GM19455 (cell line): ENCODE measurements at regions not wholly inside any gene's neighbourhood (a gene's known extent, or its start where the extent isn't known, plus 50 kb on each side); places are given as distances from the start of the nearest gene placed in this dataset.

Experiments
- ATAC-seq: cut with Tn5 transposase; IDR thresholded peaks from one replicate; pipeline ENCODE4 v1.9.1; 2021; ENCODE audit not compliant: unreplicated experiment

DNA sequence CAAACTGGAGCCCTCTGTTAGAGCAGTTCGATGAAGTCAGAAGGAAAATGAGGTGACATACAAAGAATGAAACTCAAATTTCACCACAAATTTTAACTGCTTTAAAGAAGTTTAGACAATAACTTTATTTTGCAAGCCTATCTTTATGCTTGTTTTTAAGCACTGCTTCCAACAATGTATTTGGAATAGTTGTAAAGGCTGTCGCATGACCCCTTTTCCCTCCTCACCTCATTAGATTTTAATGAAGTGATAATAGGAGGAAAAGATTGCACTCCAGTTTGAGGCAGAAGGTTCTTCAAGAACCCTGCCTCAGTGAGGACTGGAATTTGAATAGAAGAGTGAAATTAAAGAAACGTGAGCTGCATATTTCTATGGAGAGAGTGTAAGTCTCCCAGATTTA lies 386.1 kb upstream of the NR3C2 start:
- no peak for ATAC-seq

DNA sequence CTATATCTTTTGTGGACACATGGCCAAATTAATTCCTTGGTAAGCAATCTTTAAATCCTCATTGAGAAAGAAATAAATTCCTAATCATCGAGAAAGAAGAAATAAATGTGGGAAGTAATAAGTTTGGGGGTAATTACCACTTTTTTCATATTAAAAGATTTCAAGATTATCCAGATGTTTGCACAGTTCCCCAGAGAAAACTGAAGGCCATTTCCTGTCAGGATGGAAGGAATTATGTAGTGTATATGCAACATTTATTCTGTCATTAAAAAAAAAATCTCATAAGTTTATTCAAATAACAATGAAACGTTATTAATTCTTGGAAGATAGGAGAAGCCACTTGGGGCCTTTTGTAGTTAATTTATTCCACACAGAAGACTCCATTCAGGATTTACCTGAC lies 385.6 kb upstream of the NR3C2 start:
- no peak for ATAC-seq

DNA sequence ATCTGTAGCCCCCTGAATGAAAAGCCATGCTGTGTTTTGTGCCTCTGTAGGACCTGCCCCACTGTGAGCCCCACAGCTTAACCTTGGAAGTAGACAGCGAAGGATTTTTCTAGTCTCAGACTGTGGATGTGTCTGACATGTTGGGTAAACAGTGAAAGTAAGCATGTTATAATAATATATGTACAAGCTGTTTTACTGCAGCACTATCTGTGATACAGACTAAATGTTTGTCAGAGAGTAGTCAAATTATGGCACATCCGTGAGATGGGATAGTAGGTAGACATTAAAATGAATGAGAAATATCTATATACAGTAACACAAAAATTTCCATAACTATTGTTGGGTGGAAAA lies 381.2 kb upstream of the NR3C2 start:
- no peak for ATAC-seq

DNA sequence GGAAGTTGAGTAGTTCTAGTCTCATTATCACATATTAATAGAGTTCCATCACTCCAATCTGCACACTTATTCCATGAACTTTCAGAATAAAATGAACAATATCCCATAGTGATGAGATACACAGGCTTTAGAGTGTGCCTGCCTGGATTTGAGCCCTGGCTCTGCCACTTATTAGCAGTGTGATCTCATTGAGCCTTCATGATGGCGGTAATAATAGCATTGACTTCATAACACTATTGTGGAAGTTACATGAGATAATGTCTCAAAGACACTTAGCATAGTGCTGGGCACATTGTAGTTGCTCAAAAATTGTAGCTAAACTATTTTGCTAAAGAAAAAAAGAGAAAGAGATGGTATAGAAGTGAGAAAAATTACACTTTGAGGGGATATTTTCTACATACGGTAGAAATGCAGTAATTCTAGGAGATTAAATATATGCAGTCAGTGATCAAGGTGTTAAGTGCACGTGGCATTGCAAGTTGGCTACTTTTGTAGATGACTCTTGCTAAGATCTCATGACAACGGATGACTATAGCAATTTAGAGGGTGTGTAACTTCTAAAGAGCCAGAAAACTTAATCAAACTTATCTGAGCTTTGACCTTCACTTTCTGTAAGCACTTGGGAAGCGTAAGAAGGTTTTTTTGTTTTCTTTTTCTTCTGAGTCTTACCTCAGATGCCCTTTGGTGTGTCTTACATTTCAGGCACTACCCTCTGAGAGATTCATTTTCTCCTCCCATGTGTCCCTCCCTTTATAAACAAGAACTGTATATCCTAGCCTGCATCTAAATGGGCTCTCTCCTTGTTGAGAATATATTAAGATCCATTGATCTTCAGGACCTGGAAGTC lies 380.6 kb upstream of the NR3C2 start:
- ATAC-seq, result no peak

DNA sequence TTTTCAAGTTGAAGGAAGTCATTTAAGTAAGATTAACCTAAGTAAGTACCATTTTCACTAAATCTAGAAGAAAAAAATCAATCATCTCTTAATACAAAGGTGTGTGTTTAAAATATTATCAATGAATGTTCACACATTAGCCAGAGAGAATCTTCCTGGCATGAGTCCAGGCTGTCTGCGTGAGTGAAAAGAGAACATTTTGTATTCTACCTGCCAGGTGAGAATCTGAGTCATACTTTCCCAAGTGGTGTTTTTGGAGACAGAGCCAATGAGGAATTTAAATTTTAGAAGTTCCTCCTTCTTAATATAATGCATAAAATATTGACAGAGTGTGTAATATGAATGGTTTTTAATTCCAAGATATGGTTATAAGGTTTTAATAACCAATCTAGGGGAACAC lies 371.8 kb upstream of the NR3C2 start:
- no peak for ATAC-seq

DNA sequence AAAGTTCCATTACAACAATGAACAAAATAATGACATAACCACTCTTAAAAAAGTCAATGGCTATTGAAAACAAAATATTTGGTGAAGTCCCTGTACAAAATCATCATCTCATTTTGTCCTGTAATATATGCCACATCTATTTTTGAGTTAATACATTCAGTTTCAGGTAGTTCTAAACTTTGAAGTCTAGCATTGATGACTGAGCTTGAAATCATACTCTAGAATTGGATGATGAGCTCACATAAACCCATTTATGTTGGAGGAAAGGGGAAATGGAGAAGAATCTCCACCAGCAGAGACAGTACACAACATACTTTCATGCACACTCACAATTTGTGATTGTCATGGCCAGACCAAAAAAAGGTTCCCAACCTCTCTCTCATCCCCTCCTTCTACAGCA lies 371.1 kb upstream of the NR3C2 start:
- no peak for ATAC-seq

DNA sequence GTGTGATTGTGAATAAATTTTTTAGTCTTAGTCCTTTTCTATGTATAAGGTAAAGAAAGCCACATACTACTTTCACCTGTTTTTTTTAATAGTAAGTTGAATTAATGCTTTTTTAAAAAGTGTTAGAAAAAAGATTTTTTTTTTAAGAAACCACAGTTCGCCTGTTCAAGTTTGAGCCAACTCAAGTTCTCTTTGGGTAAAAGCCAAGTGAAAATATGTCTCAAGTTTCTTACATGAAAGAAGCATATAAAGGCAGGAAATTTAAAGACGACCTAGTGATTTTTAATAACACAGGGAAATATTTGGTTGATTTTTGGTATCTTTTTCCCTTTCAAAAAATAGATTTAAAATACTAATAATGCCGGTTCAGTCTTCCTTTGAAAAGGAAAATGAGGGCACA lies 369.9 kb upstream of the NR3C2 start:
- no peak for ATAC-seq

DNA sequence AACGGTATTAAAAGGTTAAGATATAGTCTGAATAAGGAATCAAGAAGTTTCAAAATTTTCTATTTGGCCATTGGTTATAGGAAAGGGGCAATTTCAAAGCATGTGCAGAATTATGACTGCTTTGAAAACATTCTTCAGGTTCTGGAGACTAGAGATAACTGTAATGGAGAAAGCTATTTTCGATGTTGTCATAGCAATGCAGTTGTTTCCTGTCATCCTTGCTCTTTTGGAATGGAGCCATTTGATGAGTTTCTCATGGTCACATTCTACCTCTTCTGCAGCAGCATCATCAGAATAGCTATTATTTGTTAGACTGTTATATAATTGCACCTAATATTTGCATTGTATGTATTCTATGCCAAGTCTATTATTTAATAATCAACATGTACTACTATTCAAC lies 368.2 kb upstream of the NR3C2 start:
- no peak for ATAC-seq

DNA sequence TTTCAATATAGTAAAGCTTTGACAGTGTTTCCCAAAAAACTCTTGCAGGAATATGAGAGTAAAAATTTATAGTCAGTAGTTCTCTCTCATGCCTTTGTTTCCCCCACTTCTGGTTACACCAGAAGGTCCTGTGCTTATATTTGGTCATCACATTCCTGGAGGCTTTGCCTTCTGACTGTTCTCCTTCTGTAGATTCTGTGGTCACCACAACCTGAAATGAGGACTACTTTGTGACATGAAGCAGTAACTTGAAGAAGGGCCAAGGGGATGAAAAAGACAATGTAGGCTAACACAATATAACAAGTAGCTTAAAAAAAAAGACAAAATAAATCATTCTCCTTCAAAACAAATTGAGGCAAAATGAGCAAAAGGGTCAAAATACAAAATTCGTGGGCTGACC lies 366.2 kb upstream of the NR3C2 start:
- ATAC-seq, result no peak

DNA sequence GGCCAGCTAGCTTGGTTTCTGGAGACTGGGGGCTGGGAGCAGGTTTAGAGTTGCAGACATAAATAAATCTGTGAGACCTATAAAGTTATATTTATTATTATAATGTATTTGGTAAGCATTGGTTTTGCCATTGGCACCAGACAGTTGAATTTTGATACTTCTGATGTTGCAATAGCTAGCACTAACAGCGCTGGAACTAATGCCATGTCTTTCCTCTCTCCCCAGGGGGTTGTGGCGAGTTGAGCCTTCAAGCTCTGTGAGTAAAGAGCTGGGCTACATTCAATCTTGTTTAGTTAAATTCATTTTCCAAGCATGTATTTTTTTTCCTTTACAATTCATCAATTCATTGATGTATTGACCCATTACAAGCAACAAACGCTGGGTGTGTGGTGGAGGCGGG lies 358.7 kb upstream of the NR3C2 start:
- ATAC-seq, result no peak

DNA sequence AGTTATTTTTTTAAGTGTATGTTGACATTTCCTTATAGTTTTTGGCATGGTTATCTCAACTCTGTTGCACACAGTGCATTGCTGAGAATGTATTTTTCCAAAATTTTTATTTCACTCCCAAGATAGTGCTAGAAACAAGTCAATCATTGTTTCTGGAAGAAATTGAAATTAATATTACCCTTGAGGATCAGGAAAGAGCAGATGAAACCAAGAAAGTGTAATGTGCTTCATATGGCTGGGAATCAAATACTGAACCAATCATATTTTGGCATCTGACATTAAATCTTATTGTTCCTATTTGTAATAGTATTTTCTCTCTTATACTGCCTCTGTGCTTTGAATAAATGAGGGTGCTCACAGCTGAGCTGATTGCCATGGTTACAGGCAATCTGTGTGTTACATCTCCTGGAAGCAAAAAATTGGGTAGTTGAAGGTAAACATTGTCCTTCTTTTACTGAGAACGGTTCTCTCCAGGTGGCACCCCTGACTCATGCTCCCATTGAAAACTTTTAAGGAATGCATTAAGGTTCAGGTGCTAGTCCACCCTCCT lies 358.2 kb upstream of the NR3C2 start:
- ATAC-seq, result no peak

DNA sequence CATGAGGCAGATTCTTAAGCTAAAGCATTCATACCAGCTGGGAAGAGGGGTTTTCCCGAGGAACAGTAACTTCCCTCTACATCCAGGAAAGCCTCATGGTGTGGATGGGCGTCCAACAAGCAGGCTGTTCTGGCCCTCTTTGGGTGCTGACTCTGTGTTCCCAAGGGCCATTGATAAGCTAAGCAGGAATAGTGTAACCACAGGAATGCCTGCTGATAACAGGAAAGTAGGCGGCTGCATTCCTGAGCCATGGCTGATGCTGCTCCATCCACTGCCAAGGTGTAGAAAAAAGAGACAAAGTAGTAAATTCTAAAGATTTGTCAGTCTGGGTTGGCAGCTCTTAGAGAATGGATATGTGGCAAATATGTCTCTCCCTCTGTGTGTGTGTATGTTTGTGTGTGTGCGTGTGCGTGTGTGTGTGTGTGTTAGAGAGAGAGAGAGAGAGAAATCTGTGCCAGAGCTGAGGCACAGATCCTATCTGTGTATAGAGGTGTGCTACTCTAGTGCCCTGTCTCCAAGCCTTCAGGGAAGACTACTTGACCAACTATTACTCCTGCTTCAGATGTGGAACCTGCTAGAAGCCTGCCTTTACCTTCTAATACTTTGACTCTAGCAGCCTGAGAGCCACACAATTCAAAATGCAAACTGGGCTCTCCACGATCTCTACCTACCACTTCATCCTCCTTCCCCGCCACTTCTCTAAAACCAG lies 353.1 kb upstream of the NR3C2 start:
- ATAC-seq, result no peak

DNA sequence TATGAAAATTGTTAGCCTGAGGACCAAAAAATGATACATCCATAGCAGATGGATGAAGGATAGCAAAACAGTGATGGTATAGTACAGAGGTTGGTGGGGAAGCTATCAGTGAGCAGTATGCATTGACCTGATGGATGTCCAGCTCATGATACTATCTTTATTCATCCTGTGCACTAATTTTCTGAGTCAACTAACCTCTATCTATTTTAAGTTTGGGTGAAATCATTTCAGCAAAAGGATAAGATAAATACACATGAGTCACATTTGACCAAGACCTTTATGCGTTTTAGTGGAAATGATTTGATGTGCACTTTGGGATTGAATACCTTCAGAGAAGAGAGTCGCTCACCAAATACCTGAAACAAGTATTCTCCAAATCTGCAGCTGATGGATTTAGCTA lies 351.0 kb upstream of the NR3C2 start:
- no peak for ATAC-seq

DNA sequence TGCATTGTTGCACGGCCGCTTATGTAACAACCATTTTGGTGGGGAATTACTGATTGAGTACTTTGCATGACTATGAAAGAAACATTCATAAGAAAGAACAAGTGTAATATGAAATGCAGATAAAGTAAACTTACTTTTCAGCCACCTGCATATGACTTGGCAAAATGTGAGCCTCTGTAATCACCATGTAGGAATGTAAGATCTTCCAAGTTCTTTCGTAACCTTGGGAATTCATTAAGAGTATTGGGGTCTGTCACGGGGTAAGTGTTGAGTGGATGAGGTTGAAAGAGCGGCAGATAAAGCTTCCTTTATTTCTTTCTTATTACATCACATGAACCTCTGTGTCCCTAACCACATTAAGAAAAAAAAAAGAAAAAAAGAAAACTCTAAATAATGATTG lies 348.5 kb upstream of the NR3C2 start:
- no peak for ATAC-seq

DNA sequence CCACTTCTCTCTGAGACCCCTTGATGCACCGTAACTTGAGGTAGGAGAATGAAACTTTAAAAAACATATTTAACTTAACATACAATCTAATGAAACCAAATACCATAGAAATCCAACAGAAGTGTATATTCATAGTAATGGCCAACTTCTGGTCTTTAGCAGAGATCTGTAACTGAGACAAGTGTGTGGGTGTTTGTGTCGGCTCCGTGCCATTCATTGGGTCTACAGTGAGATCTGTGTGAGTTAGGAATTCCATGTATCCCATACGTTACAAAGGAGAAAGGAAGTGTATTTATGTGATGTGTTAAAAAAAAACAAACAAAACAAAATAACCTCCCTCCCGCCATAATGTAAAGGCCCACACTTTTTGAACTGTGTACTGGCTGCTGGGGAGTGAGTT lies 348.0 kb upstream of the NR3C2 start:
- no peak for ATAC-seq

DNA sequence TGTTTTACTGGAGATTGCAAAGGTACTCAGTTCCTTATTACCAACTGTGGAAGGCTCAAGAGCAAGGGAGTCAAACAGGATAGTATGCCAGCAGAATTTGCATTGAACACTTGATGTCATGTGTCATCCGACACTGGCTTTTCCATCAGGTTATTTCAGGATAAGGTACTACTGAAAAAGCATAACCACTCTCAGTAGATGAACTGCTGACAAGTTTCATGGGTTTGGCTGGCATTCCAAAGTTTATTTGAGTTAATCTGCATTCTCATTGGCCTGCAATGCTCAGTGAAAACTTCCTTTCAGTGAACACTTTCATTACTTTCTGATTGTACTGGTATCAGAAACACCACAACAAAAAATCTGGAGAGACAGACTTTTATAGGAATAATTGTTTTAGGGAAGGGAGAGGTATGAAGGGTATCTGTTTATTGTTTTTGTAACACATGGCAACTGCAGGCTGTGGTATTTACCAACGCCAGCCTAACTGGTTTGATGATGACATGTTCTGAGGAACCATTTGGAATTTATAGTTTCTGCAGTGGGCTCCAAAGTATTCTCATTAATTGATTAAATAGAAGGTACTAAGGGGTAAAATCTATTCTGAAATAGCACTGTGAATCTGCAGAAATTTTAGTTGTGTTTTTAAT lies 345.7 kb upstream of the NR3C2 start:
- ATAC-seq, result no peak

DNA sequence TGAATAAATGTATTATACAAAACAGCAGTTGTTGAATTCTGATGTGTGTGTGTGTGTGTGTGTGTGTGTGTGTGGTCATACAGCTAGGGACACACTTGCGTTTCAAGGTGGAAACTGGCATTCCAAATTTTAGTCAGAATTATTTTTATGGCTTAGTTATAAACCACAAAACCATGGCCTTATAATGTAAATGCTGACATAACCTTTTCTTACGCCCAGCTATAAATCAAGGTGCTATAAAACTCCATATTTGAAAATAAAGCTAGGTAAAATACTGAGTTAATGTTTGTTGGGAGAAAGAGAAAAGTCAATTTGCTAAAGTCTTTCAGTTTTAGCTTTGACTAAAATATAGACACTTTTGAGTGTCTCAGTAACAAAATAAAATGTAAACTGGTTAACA lies 345.1 kb upstream of the NR3C2 start:
- no peak for ATAC-seq

DNA sequence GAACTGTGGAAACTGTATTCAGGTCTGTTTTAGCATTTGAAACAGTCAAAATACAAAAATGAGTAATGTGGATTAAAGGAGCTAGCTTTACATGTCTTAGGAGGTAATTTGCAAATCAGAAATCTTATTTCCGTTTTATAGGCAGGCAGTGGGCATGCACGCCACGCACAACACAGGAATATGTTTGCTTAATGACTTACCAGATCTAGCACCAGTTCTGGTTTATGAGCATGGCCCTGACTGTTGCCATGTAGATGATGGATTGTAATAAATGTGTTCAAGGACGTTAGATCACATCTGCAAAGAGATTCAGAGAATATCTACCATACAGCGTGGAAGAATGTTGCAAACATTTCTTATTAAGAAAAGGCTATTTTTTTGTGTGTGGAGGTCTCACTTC lies 344.5 kb upstream of the NR3C2 start:
- no peak for ATAC-seq

DNA sequence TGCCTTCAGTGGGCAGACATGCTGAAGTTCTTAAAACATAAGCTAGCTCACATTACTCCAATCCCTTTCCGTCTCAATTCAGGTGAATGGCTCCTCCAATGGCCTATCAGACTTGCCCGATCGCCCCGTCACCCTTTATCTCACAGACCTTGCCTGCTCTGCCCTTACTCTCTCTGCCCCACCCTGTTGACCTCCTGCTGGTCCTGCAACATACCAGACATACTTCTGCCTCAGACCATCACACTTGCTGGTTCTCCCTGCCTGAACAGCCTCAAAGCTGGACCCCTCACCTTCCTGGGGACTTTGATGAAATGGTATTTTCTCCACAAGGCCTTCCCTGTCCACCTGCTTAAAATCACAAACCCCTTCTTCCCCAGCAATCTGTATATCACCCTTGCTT lies 340.1 kb upstream of the NR3C2 start:
- ATAC-seq, result no peak

DNA sequence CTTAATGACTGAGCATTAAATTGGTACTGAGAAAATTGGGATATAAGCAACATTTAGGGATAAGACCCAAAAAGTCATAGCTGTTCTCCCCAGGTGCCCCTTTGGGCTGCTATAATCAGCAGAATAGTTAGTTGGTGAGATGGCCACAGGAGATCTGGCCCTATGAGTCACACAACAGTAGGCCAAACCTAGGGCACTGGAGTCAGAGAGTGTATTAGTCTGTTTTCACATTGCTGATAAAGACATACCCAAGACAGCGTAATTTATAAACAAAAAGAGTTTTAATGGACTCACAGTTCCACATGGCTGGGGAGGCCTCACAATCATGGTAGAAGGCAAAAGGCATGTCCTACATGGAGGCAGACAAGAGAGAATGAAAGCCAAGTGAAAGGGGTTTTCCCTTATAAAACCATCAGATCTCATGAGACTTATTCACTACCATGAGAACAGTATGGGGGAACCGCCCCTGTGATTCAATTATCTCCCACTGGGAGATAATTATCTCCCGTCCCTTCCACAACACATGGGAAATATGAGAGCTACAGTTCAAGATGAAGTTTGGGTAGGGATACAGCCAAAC lies 338.3 kb upstream of the NR3C2 start:
- no peak for ATAC-seq

DNA sequence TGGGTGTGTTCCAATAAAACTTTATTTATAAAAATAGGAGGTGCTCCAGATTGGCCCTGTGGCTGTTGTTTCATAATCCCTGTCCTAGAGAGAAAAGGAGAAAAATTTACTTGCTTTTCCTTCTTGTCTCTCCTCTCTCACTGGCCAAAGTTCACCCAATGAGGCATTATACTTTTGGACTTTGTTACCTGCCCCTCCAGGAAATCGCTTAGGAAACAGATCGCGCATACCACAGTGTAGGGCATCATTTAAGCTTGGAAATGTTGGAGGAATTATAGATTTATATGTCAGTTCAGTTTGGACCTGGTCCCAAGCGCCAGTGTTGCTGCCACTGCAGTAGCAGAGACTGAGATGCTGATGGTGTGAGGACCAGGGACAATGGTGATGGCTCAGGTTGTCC lies 337.6 kb upstream of the NR3C2 start:
- no peak for ATAC-seq
